Body of pancreas (tissue), 4 donors: ENCODE measurements at regions not wholly inside any gene's neighbourhood (a gene's known extent, or its start where the extent isn't known, plus 50 kb on each side); places are given as distances from the start of the nearest gene placed in this dataset. TPM values are rescaled to one million over a fixed set of nuclear protein-coding genes. Genes with fewer than 3 reads are reported as not detected.

Source experiments
- ATAC-seq: fragments of 150-250 bp; one replicate; pipeline ENCODE4 v1.9.1; 2016
- DNase-seq, 4 donors: peaks; one replicate each; pipeline ENCODE4 v3.0.0-alpha.2; 2019
- H3K27ac ChIP-seq, 4 donors: fragments of 200-600 bp; sonication (generic); 1 replicate in 3 of 4; 2 replicates in 1 of 4; pipeline versions ENCODE4 v1.5.1 to v1.6.1; 2016 to 2019; ENCODE audit warnings: mild to moderate bottlenecking in 1 of 4, mixed read lengths in 1 of 4, moderate library complexity in 1 of 4
- H3K27me3 ChIP-seq, 2 donors: fragments of 200-600 bp; sonication (generic); one replicate each; pipeline ENCODE4 v1.6.0; 2016; ENCODE audit warnings: mild to moderate bottlenecking in 1 of 2
- H3K36me3 ChIP-seq, 2 donors: fragments of 200-600 bp; sonication (generic); replicated peaks in 1 of 2; 2 replicates each; pipeline ENCODE4 v1.5.1; 2016; ENCODE audit warnings: low read depth in 2 of 2; ENCODE audit not compliant: insufficient read depth in 1 of 2
- H3K4me1 ChIP-seq: fragments of 200-600 bp; sonication (generic); one replicate; pipeline ENCODE4 v1.6.0; 2016
- H3K4me3 ChIP-seq, 2 donors: fragments of 200-600 bp; sonication (generic); 1 replicate in 1 of 2; 2 replicates in 1 of 2; pipeline ENCODE4 v1.5.1; 2016 to 2019
- H3K9me3 ChIP-seq, 3 donors: fragments of 200-600 bp; sonication (generic); 1 replicate in 2 of 3; 2 replicates in 1 of 3; pipeline ENCODE4 v1.5.1; 2016
- POLR2A ChIP-seq, 3 donors: fragments of 450-650 bp; IDR thresholded peaks; one replicate each; pipeline ENCODE4 v1.6.1; 2016; ENCODE audit warnings: antibody characterized with exemption in 3 of 3, mild to moderate bottlenecking in 2 of 3
- WGBS, 2 donors: methylation state at CpG; one replicate each; pipeline ENCODE4 v1.1.5; 2017; 5-methylcytosine and 5-hydroxymethylcytosine counted together
- intact Hi-C: fragments of 100-400 bp; cut with DNase I; formaldehyde crosslinking; loops from one replicate; pipeline ENCODE4 v1.15.1; 2023
- small RNA-seq: library from RNA; depleted of rRNA; stranded (forward); fragments of <200 nt; gene quantifications from one replicate; pipeline ENCODE3, GENCODE V24; 2016
- TF ChIP-seq, protein P1 (sequence below), 7 experiments: fragments of 450-650 bp in 4 of 7; fragments of 200-600 bp in 3 of 7; sonication (generic) in 3 of 7; IDR thresholded peaks; one replicate each; pipeline ENCODE4 v1.5.1; 2016 to 2019; ENCODE audit warnings: antibody characterized with exemption in 7 of 7

DNA sequence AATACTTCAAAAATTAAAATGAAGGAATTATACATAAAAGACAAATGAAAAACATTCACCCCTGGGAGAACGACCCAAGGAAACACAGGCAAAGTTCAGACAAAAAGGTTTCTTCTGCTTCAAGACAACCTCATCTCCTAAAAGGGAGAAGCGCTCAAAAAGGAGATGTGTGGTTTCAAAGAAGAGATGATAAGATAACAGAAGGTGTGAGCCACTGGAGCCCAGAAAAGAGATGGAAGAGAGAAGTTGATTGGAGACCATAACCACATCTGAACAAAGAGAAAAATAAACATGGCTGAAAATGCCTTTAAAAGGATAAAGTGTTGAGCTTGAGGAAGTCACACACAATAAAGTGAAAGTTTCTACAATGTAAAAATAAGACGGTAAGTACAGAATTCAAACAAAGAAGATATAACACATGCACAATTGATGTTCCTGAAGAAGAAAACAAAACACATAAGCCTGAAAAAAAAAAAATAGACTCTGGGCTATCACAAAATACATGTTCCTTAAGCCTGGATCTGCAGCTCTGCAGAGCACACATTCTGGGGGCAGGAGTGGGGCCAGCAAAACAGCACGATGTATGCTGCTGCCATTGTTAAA is 51.6 kb upstream of the C14orf180 start:
- intact Hi-C loops = no loop called here
- DNase-seq = no peak
- 86% methylated on average over 4 of the region's 4 CpGs for WGBS, 2 donors

GRCh38 chr14:104528496-104528895 is 51.1 kb upstream of the C14orf180 start:
- Histone ChIP-seq H3K4me1 (no peaks in the 10 kb centered on the region), H3K27ac (no peak overlapping the region), H3K27me3 (no peaks in the 10 kb centered on the region), H3K36me3 (no peaks in the 10 kb centered on the region), H3K9me3 (no peaks in the 10 kb centered on the region), H3K4me3 (no peak overlapping the region)
- WGBS, 2 donors = 81 to 84% methylated on average over 7 of the region's 7 CpGs
- DNase-seq = no peak
- no peak for TF ChIP-seq POLR2A (IDR thresholded peaks at IDR 0.05)
- TF ChIP-seq, protein P1, sequence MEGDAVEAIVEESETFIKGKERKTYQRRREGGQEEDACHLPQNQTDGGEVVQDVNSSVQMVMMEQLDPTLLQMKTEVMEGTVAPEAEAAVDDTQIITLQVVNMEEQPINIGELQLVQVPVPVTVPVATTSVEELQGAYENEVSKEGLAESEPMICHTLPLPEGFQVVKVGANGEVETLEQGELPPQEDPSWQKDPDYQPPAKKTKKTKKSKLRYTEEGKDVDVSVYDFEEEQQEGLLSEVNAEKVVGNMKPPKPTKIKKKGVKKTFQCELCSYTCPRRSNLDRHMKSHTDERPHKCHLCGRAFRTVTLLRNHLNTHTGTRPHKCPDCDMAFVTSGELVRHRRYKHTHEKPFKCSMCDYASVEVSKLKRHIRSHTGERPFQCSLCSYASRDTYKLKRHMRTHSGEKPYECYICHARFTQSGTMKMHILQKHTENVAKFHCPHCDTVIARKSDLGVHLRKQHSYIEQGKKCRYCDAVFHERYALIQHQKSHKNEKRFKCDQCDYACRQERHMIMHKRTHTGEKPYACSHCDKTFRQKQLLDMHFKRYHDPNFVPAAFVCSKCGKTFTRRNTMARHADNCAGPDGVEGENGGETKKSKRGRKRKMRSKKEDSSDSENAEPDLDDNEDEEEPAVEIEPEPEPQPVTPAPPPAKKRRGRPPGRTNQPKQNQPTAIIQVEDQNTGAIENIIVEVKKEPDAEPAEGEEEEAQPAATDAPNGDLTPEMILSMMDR (IDR thresholded peaks at IDR 0.05) = no peak
- ATAC-seq = no peak
- intact Hi-C loops = no loop called here

More for the DNA sequence above, 51.6 kb upstream of the C14orf180 start:
- Histone ChIP-seq H3K36me3 (no peaks in the 10 kb centered on the region), H3K9me3 (no peaks in the 10 kb centered on the region), H3K4me1 (no peaks in the 10 kb centered on the region), H3K27me3 (no peaks in the 10 kb centered on the region), H3K27ac (no peak overlapping the region), H3K4me3 (no peak overlapping the region)
- TF ChIP-seq POLR2A (IDR thresholded peaks at IDR 0.05) = no peak
- TF ChIP-seq, protein P1 (IDR thresholded peaks at IDR 0.05) = no peak
- ATAC-seq = no peak

Small RNA genes lying in the stretch of these regions (small RNA-seq; reads per million reads assigned to genes)
- not detected for gene RNU6-684P
